Motor neuron (in vitro differentiated cells): ENCODE measurements at regions not wholly inside any gene's neighbourhood (a gene's known extent, or its start where the extent isn't known, plus 50 kb on each side); places are given as distances from the start of the nearest gene placed in this dataset.
"Not testable (repeated sequence)": the region's sequence is repeated elsewhere in the genome, so short reads cannot be mapped to it uniquely, and the experiment has no call there.

Source experiments
- ATAC-seq, 8 experiments: fragments of 200-7000 bp; cut with Tn5 transposase; replicated peaks in 6 of 8; 2 replicates each; pipeline ENCODE4 v1.8.0; 2021; ENCODE audit warnings: mild to moderate bottlenecking in 8 of 8, moderate library complexity in 8 of 8
- H3K27ac ChIP-seq, 2 donors: fragments of 250-450 bp; sonication (Bioruptor Pico); 2 replicates each; pipeline ENCODE4 v1.9.0; 2021; ENCODE audit warnings: antibody characterized with exemption in 2 of 2, mild to moderate bottlenecking in 2 of 2, moderate library complexity in 1 of 2
- H3K4me1 ChIP-seq, 2 donors: fragments of 250-450 bp; sonication (Bioruptor Pico); replicated peaks in 1 of 2; 2 replicates each; pipeline ENCODE4 v1.6.1; 2021; ENCODE audit warnings: antibody characterized with exemption in 2 of 2, mild to moderate bottlenecking in 2 of 2, moderate library complexity in 1 of 2
- H3K4me3 ChIP-seq, 5 donors: fragments of 250-450 bp; sonication (Bioruptor Pico); 2 replicates each; pipeline ENCODE4 v1.9.0; 2021; ENCODE audit warnings: antibody characterized with exemption in 5 of 5, mild to moderate bottlenecking in 5 of 5, moderate library complexity in 4 of 5
- WGBS, 10 experiments: fragments of 450-650 bp; shearing (Covaris generic); methylation state at CpG; one replicate each; pipeline ENCODE4 v1.0.0; 2022; 5-methylcytosine and 5-hydroxymethylcytosine counted together
- in situ Hi-C, 9 experiments: fragments of 400-800 bp; cut with MboI; loops; one replicate each; pipeline ENCODE4 v1.15.0; 2021; ENCODE audit warnings: low sequenced_read_pairs in 9 of 9, low pct_unique_long_range_greater_than_20kb in 2 of 9; ENCODE audit not compliant: unreplicated experiment in 9 of 9

DNA sequence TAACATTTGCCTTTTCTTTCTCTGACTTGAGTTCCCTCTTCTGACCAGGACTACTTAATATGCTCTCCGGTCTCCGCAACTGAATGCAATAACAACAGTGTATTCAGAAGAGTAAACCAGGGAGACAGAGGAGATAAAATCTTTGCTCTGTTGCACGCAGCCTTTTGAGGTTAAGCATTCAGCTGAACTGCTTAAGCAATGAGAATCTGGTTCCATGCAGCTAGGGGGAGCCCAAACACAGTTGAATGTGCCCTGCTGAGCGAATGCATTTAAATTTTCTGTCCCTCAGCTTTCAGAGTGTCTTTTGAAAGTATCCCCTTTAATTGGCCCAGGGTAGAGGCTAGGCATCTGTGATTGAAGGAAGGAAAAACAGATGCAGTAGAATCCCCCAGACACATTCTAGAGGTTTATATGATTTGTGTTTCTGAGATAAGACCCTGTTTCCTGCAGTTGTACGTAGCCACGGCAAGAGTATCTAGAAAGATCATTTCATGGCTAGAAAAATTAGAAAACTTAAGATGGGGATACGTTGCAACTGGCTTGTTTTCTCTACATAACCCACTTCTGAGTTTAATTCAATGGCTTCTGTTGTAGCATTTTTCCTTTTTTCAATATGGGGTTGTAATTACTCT is 309.6 kb downstream of the TUSC7 start:
- no peak overlapping the region for H3K4me3 ChIP-seq
- H3K4me1 ChIP-seq = peaks cover 8 to 31% of the 10 kb centered on the region in 2 donors
- WGBS, 10 experiments = 25 to 79% (median 45%) methylated on average over 1 to 7 of the region's 7 CpGs; no CpG with 5 or more reads in 2 of the 10 experiments
- peak; percentile 69 to 98 (median 94) for ATAC-seq
- in situ Hi-C loops = loop anchor here in 1 of 9 experiments (10.0 kb wide), 1 partner anchor 144 kb away; no protein-coding TSS in a partner anchor
- no peak overlapping the region for H3K27ac ChIP-seq

DNA sequence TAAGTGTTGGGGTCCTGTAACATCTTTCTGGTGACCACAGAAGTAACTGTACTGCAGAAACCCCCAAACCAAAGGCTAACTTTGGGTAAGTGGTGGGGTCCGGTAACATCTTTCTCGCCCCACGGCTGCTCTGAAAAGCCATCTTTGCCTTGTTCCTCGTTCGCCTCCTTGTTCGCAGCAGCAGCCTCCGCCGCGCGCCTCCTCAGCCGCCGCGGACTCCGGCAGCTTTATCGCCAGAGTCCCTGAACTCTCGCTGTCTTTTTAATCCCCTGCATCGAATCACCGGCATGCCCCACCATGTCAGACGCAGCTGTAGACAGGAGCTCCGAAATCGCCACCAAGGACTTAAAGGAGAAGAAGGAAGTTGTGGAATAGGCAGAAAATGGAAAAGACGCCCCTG is 316.8 kb downstream of the TUSC7 start:
- in situ Hi-C loops = loop anchor here in 1 of 9 experiments (25.0 kb wide), 2 partner anchors 336 to 486 kb away; no protein-coding TSS in a partner anchor
- H3K4me1 ChIP-seq = peaks cover 0 to 2% of the 10 kb centered on the region in 2 donors
- no peak overlapping the region for H3K4me3 ChIP-seq
- no peak for ATAC-seq
- no peak overlapping the region for H3K27ac ChIP-seq
- WGBS, 10 experiments = 28 to 100% (median 99%) methylated on average over 3 to 14 of the region's 22 CpGs; no CpG with 5 or more reads in 1 of the 10 experiments

DNA sequence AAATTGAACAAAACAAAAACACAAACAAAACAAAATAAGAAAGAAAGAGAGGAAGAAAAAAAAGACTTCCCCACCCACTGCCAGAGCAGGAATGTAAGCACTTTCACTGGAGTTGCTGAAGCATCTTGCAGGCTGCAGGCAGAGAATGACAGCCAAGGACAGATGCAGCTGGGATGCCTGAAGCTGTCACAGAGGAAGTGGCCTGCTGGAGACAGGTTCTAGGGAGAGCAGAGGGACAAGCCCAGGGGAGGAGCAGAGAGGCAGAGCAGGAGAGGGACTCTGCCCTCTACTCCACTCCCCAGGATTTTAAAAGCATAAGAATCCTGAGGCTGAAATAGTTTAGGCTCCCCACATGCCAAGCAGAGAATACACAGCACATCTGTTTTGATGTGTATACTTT is 326.2 kb downstream of the TUSC7 start:
- Histone ChIP-seq H3K27ac (no peak overlapping the region), H3K4me1 (peaks cover 18% of the 10 kb centered on the region in 2 donors), H3K4me3 (no peak overlapping the region)
- in situ Hi-C loops = loop anchor here in 1 of 9 experiments (25.0 kb wide), 2 partner anchors 327 to 477 kb away; no protein-coding TSS in a partner anchor
- peak in 7 of 8 experiments; percentile 56 to 94 (median 72) for ATAC-seq

DNA sequence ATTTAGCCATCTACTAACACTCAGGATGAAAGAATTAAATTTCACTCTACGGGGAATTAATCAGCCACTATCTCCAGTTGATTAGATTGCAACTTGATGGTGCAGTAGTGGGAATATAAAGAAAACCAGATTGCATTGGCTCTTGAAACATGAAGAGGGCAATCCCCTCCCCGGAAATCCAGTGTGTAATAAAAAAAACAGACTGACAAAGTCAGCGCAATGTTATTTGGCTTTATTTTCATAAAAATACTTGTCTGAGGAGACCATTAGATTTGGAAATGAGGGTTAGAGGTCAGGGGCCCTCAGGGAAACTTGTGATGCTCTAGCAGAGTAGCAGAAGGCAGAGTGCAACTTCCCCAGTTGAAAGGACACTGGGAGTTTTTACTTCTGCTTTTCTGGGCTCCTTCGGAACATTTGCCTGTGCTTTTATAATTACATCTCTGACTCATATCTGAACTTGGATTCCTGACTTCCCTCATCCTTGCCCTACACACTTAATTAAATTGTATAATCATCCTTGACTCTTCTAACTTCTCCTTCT is 326.8 kb downstream of the TUSC7 start:
- Histone ChIP-seq H3K4me3 (no peak overlapping the region), H3K27ac (no peak overlapping the region), H3K4me1 (peaks cover 18% of the 10 kb centered on the region in 2 donors)
- 0 to 60% (median 31%) methylated on average over 2 to 4 of the region's 4 CpGs for WGBS, 10 experiments
- in situ Hi-C loops = loop anchor here in 1 of 9 experiments (25.0 kb wide), 2 partner anchors 326 to 476 kb away; no protein-coding TSS in a partner anchor
- ATAC-seq = peak in 4 of 8 experiments; percentile 42 to 73 (median 62)

DNA sequence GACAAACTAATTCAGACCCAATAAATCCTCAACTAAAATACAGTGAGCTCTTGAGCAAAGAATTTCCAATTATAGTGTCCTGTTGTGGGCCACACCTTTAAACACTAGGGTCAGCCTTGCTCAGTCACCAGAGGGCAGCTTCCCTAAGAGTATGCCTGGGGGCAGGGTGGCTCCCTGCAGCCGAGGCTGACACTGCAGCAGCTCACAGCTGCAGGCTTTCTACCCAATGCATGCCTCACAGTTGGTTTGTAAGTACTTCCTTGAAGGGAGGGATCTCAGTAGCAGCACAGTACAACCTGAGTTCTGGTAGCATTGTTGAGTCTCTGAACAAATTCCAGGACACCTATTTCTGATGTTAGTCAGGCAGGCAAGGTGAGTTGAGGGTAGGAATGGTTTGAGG is 335.6 kb downstream of the TUSC7 start:
- ATAC-seq = peak in 5 of 8 experiments; percentile 26 to 100 (median 89)
- in situ Hi-C loops = loop anchor here in 1 of 9 experiments (25.0 kb wide), 2 partner anchors 317 to 467 kb away; no protein-coding TSS in a partner anchor
- H3K4me1 ChIP-seq = no peaks in the 10 kb centered on the region
- H3K27ac ChIP-seq = no peak overlapping the region
- 0 to 20% methylated on average over 1 of the region's 1 CpG; no CpG with 5 or more reads in 8 of the 10 experiments for WGBS, 10 experiments
- H3K4me3 ChIP-seq = no peak overlapping the region

DNA sequence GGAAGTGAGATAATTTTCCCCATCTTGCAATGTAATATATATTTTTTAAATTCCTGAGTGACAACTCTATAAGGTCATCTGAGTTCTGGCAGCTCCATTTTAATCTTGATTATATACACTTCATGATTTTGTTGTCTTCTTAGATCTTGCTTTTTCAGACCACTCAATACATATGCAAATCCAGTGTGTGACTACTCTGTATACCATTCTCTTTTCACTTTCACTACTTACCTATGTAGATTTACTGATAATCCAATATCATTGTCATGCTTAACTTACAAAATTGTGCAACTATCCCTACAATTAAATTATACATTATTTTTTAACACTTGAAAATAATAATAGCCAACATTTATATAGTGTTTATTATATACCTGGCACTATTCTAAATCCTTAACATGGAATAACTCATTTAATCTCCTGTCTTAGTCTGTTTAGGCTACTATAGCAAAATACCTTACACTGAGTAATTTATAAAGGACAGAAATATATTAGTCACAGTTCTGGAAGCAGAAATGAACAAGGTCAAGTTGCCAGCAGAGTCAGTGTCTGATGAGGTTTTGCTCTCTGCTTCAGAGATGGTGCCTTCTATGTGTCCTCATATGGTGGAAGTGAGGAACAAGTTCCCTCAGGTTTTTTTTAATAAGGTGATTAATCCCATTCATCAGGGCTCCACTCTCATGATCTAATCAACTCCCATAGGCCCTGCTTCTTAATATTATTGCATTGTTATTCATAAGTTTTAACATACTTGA is 338.5 kb downstream of the TUSC7 start:
- in situ Hi-C loops = loop anchor here in 1 of 9 experiments (25.0 kb wide), 2 partner anchors 314 to 464 kb away; no protein-coding TSS in a partner anchor

DNA sequence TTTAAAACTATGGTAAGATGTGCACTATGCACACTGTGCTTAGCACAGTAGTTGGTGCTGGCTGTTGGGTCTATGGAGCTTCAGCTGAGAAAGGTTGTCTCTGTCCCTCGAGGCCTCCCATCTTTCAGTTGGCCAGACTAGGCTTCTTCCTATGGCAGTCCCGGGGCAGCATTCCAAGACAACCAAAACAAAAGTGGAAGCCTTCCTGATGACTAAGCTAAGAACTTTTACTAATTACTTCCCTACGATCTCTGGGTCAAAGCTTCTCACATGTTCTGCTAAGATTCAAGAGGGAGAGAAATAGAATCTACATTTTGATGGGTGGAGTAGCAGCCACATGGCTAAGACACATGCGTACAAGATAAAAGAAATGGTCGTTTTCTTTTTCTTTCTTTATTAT is 342.8 kb downstream of the TUSC7 start:
- in situ Hi-C loops = no loop called here
- WGBS, 10 experiments = 3 to 100% (median 60%) methylated on average over 1 to 5 of the region's 5 CpGs; no CpG with 5 or more reads in 1 of the 10 experiments
- peaks cover 6 to 9% of the 10 kb centered on the region in 2 donors for H3K4me1 ChIP-seq
- ATAC-seq = peak in 2 of 8 experiments; percentile 59 to 84
- no peak overlapping the region for H3K27ac ChIP-seq
- H3K4me3 ChIP-seq = no peak overlapping the region

More for the DNA sequence above, 338.5 kb downstream of the TUSC7 start:
- Histone ChIP-seq H3K4me3 (no peak overlapping the region), H3K27ac (no peak overlapping the region), H3K4me1 (no peaks in the 10 kb centered on the region)
- ATAC-seq = no peak

DNA sequence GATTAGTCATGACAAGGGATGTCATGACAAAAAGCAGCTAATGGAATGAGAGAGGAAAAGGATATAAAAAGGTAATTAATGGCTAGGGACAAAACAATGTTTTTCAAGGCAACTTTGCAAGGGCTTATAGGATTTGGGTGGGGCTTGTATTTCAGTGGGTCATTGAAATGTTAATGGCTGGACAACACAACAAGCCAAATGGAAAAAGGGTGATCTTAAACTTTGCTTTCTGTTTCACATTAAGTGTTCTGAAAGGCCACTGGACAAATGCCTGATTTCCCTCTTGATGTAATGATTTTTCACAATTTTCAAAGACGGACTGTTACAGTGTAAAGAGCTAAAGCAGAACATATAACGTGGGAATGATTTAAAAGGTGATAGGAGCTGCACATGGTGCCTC is 345.0 kb downstream of the TUSC7 start:
- Histone ChIP-seq H3K4me3 (no peak overlapping the region), H3K4me1 (peaks cover 6 to 17% of the 10 kb centered on the region in 2 donors), H3K27ac (no peak overlapping the region)
- in situ Hi-C loops = no loop called here
- WGBS, 10 experiments = 0 to 100% (median 61%) methylated on average over 1 to 2 of the region's 2 CpGs
- peak in 2 of 8 experiments; percentile 82 to 86 for ATAC-seq

DNA sequence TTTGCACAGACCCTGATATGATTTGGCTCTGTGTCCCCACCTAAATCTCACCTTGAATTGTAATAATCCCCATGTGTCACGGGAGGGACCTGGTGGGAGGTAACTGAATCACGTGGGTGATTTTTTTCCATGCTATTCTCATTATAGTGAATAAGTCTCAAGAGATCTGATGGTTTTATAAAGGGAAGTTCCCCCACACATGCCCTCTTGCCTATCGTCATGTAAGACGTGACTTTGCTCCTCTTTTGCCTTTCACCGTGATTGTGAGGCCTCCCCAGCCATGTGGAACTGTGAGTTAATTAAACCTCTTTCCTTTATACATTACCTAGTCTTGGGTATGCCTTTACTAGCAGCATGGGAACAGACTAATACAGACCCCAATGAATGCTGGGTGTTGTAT is 347.4 kb downstream of the TUSC7 start:
- 68 to 100% (median 84%) methylated on average over 2 to 4 of the region's 5 CpGs; no CpG with 5 or more reads in 4 of the 10 experiments for WGBS, 10 experiments
- in situ Hi-C loops, H3K27ac ChIP-seq, H3K4me3 ChIP-seq, ATAC-seq: not testable (repeated sequence)
- peaks cover 6 to 33% of the 10 kb centered on the region in 2 donors for H3K4me1 ChIP-seq

DNA sequence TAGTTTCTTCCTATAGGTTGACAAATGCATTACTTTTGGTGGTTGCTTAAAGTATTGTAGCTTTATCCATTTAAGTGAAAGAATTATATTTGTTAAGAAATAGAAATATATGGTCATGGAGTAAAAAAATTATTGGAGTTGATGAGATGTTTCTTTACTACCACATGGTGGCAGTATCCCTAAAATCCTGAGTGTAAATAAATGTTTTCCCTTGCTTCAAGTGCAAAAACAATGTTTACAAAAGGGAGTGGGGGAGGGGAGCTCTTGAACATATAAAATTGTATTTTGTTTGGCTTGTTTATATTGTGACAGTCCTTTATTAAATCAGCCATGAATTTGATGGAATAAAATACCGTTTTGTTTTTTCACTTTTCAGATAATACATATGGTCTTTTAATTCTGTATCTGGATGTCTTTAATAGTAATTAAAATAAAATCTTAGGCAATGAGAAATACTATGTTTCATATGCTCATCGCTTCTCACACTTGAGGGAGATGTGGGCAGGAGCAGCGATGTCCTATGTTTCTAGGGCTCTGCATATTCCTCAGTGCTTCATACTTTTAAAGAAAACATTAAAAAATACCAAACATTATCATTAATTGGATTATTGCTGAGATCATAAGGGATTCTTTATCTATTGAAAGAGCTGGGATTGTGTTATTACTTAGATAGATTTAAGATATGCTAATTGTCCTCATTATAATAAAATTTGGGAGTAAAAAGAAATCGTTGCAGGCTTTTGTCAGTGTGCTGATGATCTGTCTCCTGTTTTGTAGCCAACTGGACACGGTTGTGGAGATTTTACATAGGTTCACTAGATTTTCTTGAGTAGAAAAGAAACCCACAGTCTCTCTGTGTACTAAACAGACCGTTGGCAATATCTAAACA is 349.7 kb downstream of the TUSC7 start:
- H3K4me3 ChIP-seq = no peak overlapping the region

DNA sequence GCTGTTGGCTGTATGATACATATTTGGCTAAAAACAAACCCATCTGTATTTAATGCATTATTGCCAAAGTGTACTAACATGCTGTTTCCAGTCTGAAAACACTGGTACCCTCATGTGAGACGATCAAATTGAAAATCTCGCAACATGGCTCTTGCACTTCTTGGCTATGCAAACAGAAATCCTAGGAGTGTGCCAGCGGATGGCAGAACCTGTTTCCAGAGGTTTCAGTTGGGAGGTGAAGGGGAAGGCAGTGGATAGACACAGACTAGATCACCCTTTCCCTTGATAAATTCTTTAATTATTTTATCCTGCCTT is 350.3 kb downstream of the TUSC7 start:
- no peak for ATAC-seq
- WGBS, 10 experiments = 0 to 86% (median 70%) methylated on average over 2 to 3 of the region's 3 CpGs; no CpG with 5 or more reads in 4 of the 10 experiments
- in situ Hi-C loops = no loop called here
- H3K4me1 ChIP-seq = peaks cover 0 to 24% of the 10 kb centered on the region in 2 donors
- no peak overlapping the region for H3K27ac ChIP-seq
- no peak overlapping the region for H3K4me3 ChIP-seq

More for the DNA sequence above, 349.7 kb downstream of the TUSC7 start:
- Histone ChIP-seq H3K4me1 (peaks cover 6 to 30% of the 10 kb centered on the region in 2 donors), H3K27ac (no peak overlapping the region)
- WGBS, 10 experiments = 0 to 55% (median 22%) methylated on average over 1 to 6 of the region's 6 CpGs
- in situ Hi-C loops = no loop called here
- no peak for ATAC-seq

DNA sequence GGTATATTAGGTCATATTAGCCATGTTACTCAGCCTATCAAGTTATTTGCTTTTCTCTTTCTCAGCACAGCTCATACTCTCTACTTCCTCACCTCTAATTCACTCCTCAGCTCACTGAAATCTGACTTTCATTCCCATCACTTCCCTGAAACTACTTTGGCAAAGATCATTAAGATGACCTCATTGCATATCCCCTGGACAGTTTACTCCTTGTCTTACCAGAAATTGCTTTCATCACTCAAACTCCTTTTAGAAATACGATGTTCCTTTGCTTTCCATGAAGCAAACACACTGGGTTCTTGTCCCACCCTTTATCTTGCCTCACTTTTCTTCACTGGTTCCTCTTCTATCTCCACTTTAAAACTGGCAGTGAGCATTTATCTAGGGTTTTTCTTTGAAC is 354.4 kb downstream of the TUSC7 start:
- Histone ChIP-seq H3K4me1 (peaks cover 0 to 22% of the 10 kb centered on the region in 2 donors), H3K4me3 (no peak overlapping the region), H3K27ac (no peak overlapping the region)
- in situ Hi-C loops = no loop called here
- WGBS, 10 experiments = 0 to 100% (median 52%) methylated on average over 1 of the region's 1 CpG; no CpG with 5 or more reads in 4 of the 10 experiments
- ATAC-seq = peak in 4 of 8 experiments; percentile 27 to 95 (median 68)
